IMR-90 (cell line): ENCODE measurements at regions not wholly inside any gene's neighbourhood (a gene's known extent, or its start where the extent isn't known, plus 50 kb on each side); places are given as distances from the start of the nearest gene placed in this dataset.

ENCODE experiments used
- ATAC-seq: fragments of 200-7000 bp; cut with Tn5 transposase; 2 replicates; pipeline ENCODE4 v1.9.1; 2020; ENCODE audit warnings: low read depth, mild to moderate bottlenecking, moderate library complexity
- BruUV-seq: library from RNA; stranded (reverse); fragments of 400-500 nt; replicated peaks from 2 replicates; lab custom pipeline; 2021; lab: Mats Ljungman, UMichigan
- CTCF ChIA-PET: fragments of 300-600 bp; formaldehyde crosslinking; extraction: SDS; loops from one replicate; lab custom pipeline; 2021; ENCODE audit warnings: antibody characterized with exemption; lab: Yijun Ruan, JAX
- POLR2A ChIA-PET: fragments of 300-600 bp; sonication (Branson Sonifier 250); formaldehyde crosslinking; loops from one replicate; lab custom pipeline; 2022; ENCODE audit warnings: antibody characterized with exemption; ENCODE audit not compliant: unreplicated experiment; lab: Charles Lee
- DNase-seq: peaks from one replicate; pipeline ENCODE4 v3.0.0; 2013
- H2AFZ ChIP-seq: replicated peaks from 2 replicates; pipeline ENCODE3; 2013; ENCODE audit warnings: low read length, mild to moderate bottlenecking; ENCODE audit not compliant: poor library complexity
- H2AK5ac ChIP-seq: 2 replicates; pipeline ENCODE4 v1.6.1; 2013; ENCODE audit warnings: low read depth, low read length, inconsistent platforms
- H2AK9ac ChIP-seq: replicated peaks from 2 replicates; pipeline ENCODE3; 2013; ENCODE audit warnings: mild to moderate bottlenecking, low read depth, low read length, moderate library complexity; ENCODE audit not compliant: poor library complexity
- H2BK120ac ChIP-seq: 2 replicates; pipeline ENCODE4 v1.6.1; 2013; ENCODE audit warnings: low read depth, low read length, inconsistent platforms
- H2BK15ac ChIP-seq: 3 replicates; pipeline ENCODE4 v1.6.1; 2013; ENCODE audit warnings: low read depth, low read length, inconsistent platforms
- H2BK20ac ChIP-seq: 2 replicates; pipeline ENCODE4 v1.6.1; 2013; ENCODE audit warnings: low read depth, mild to moderate bottlenecking, inconsistent platforms, low read length, moderate library complexity
- H2BK5ac ChIP-seq: 2 replicates; pipeline ENCODE4 v1.6.1; 2013; ENCODE audit warnings: mild to moderate bottlenecking, low read depth, low read length, inconsistent platforms; ENCODE audit not compliant: poor library complexity, severe bottlenecking
- H3K14ac ChIP-seq: replicated peaks from 2 replicates; pipeline ENCODE4 v1.6.1; 2013; ENCODE audit warnings: low read depth, low read length, inconsistent platforms
- H3K18ac ChIP-seq: 2 replicates; pipeline ENCODE4 v1.6.1; 2013; ENCODE audit warnings: low read depth, low read length, control low read depth
- H3K23ac ChIP-seq: 2 replicates; pipeline ENCODE4 v1.6.1; 2013; ENCODE audit warnings: low read depth, low read length, inconsistent platforms
- H3K27ac ChIP-seq: 2 replicates; pipeline ENCODE4 v1.5.1; 2013; ENCODE audit warnings: mild to moderate bottlenecking, control low read depth, low read length; ENCODE audit not compliant: insufficient read depth
- H3K27me3 ChIP-seq: 2 replicates; pipeline ENCODE4 v1.6.1; 2013; ENCODE audit warnings: low read length; ENCODE audit not compliant: control insufficient read depth, insufficient read depth
- H3K36me3 ChIP-seq: 2 replicates; pipeline ENCODE4 v1.6.1; 2013; ENCODE audit warnings: low read length, mixed read lengths; ENCODE audit not compliant: control insufficient read depth, insufficient read depth
- H3K4ac ChIP-seq: 2 replicates; pipeline ENCODE4 v1.6.1; 2013; ENCODE audit warnings: low read depth, low read length, inconsistent platforms
- H3K4me1 ChIP-seq: 2 replicates; pipeline ENCODE4 v1.6.1; 2013; ENCODE audit warnings: low read length, mixed read lengths; ENCODE audit not compliant: control insufficient read depth, insufficient read depth
- H3K4me2 ChIP-seq: 2 replicates; pipeline ENCODE4 v1.6.1; 2013; ENCODE audit warnings: low read depth, mild to moderate bottlenecking, control low read depth, low read length, moderate library complexity
- H3K4me3 ChIP-seq: 2 replicates; pipeline ENCODE4 v1.5.1; 2013; ENCODE audit warnings: low read depth, mild to moderate bottlenecking, control low read depth, low read length, moderate library complexity; ENCODE audit not compliant: insufficient read depth
- H3K56ac ChIP-seq: 2 replicates; pipeline ENCODE4 v1.6.1; 2013; ENCODE audit warnings: low read length, inconsistent platforms; ENCODE audit not compliant: insufficient read depth; ENCODE audit errors: extremely low read depth
- H3K79me1 ChIP-seq, 2 experiments: 2 replicates each; pipeline ENCODE4 v1.6.1; 2013; ENCODE audit warnings: low read length in 2 of 2, inconsistent platforms in 1 of 2, low read depth in 1 of 2
- H3K9ac ChIP-seq: 2 replicates; pipeline ENCODE4 v1.6.1; 2013; ENCODE audit warnings: low read depth, low read length, control low read depth
- H3K9me1 ChIP-seq: 2 replicates; pipeline ENCODE4 v1.6.1; 2013; ENCODE audit warnings: low read length, inconsistent platforms; ENCODE audit not compliant: insufficient read depth
- H3K9me3 ChIP-seq: 2 replicates; pipeline ENCODE4 v1.6.1; 2013; ENCODE audit warnings: low read length; ENCODE audit not compliant: control insufficient read depth, insufficient read depth
- H4K20me1 ChIP-seq: 2 replicates; pipeline ENCODE4 v1.6.1; 2013; ENCODE audit warnings: low read length, inconsistent platforms; ENCODE audit not compliant: insufficient read depth
- H4K5ac ChIP-seq: 2 replicates; pipeline ENCODE4 v1.6.1; 2013; ENCODE audit warnings: mild to moderate bottlenecking, low read depth, low read length, control low read depth
- H4K8ac ChIP-seq, 2 experiments: 2 replicates each; pipeline ENCODE4 v1.6.1; 2013; ENCODE audit warnings: low read depth in 2 of 2, low read length in 2 of 2, control low read depth in 1 of 2, inconsistent platforms in 1 of 2
- H4K91ac ChIP-seq: 2 replicates; pipeline ENCODE4 v1.6.1; 2013; ENCODE audit warnings: low read depth, low read length, inconsistent platforms; ENCODE audit not compliant: insufficient read depth
- CEBPB ChIP-seq: IDR thresholded peaks from 2 replicates; pipeline ENCODE4 v1.6.1; 2012; ENCODE audit warnings: low read depth, low read length, improper control_type of control experiment
- CHD1 ChIP-seq: IDR thresholded peaks from 2 replicates; pipeline ENCODE4 v1.6.1; 2012; ENCODE audit warnings: low read depth, low read length, improper control_type of control experiment
- FOS ChIP-seq: fragments of 150-350 bp; IDR thresholded peaks from 2 replicates; pipeline ENCODE4 v1.6.1; 2016; ENCODE audit warnings: low read depth, low read length
- RFX5 ChIP-seq: IDR thresholded peaks from 2 replicates; pipeline ENCODE4 v1.8.0; 2012; ENCODE audit warnings: low read depth, mild to moderate bottlenecking, low read length, moderate library complexity
- WGBS, 2 experiments: methylation state at CpG; one replicate each; pipeline versions ENCODE4 v1.1.5 to v1.1.7; 2013; ENCODE audit warnings: missing lambda C conversion rate in 2 of 2; ENCODE audit not compliant: insufficient read length in 1 of 2; ENCODE audit errors: extremely low coverage in 2 of 2; 5-methylcytosine and 5-hydroxymethylcytosine counted together
- dilution Hi-C: fragments of 300-500 bp; cut with HindIII; formaldehyde crosslinking; loops from one replicate; pipeline ENCODE4 v1.14.3; 2018; ENCODE audit warnings: low sequenced_read_pairs; ENCODE audit not compliant: unreplicated experiment
- in situ Hi-C: fragments of 300-500 bp; cut with MboI; formaldehyde crosslinking; loops from 3 replicates; pipeline ENCODE4 v1.14.3; 2019; ENCODE audit warnings: low sequenced_read_pairs, inconsistent platforms, mixed read lengths
- intact Hi-C: fragments of 100-400 bp; cut with micrococcal nuclease; formaldehyde crosslinking; loops from 2 replicates; pipeline ENCODE4 v1.10.0; 2022

GRCh38 chr10:110420401-110421193 lies 77.1 kb upstream of the DUSP5 start:
- H2BK15ac ChIP-seq = peak overlapping the region; percentile 91; the same call in 2 of the 3 replicates
- peak overlapping the region; percentile 76 for H3K4ac ChIP-seq
- no peak overlapping the region for H3K4me2 ChIP-seq
- DNase-seq = peak; percentile 61
- no peaks in the 10 kb centered on the region for H3K79me1 ChIP-seq
- WGBS, 2 experiments = 100% methylated on average over 1 of the region's 2 CpGs; no CpG with 5 or more reads in 1 of the 2 experiments
- H3K9me3 ChIP-seq = no peaks in the 10 kb centered on the region; the same call in 1 of the 2 replicates
- H4K5ac ChIP-seq = peak overlapping the region; percentile 19; the same call in 1 of the 2 replicates
- no peak overlapping the region for H3K27ac ChIP-seq
- no peak overlapping the region for H3K4me3 ChIP-seq
- CTCF ChIA-PET = interaction anchor here (0.7 kb wide), 1 partner anchor 110 kb away, joined by 3 read pairs; no protein-coding TSS in a partner anchor
- H2AK9ac ChIP-seq = peak overlapping the region; percentile 38
- no peaks in the 10 kb centered on the region for H3K27me3 ChIP-seq
- H3K14ac ChIP-seq = peak overlapping the region; percentile 79
- ATAC-seq = peak; percentile 51
- H4K20me1 ChIP-seq = no peaks in the 10 kb centered on the region
- H2BK5ac ChIP-seq = peak overlapping the region; percentile 17
- peak overlapping the region; percentile 90 for H2BK120ac ChIP-seq
- H2AK5ac ChIP-seq = peak overlapping the region; percentile 87
- peak overlapping the region; percentile 67; the same call in 1 of the 2 replicates for H3K23ac ChIP-seq
- in situ Hi-C loops = no loop called here
- peak overlapping the region; percentile 68 for H4K91ac ChIP-seq
- dilution Hi-C loops = no loop called here
- peaks cover 23% of the 10 kb centered on the region for H3K9me1 ChIP-seq
- no peak overlapping the region for H3K9ac ChIP-seq
- no TSS peak for BruUV-seq
- peak overlapping the region; percentile 59 for H2AFZ ChIP-seq
- peak overlapping the region; percentile 33; the same call in 1 of the 2 replicates for H3K18ac ChIP-seq
- intact Hi-C loops = no loop called here
- POLR2A ChIA-PET = no interaction called here
- H4K8ac ChIP-seq = peak overlapping the region; percentile 44 to 50; a peak in 2 of 4 replicates
- H3K36me3 ChIP-seq = no peaks in the 10 kb centered on the region
- H3K56ac ChIP-seq = no peak overlapping the region
- TF ChIP-seq FOS (no peak), CEBPB (peak; percentile 32; the same call in 1 of the 2 replicates), CHD1 (no peak), RFX5 (no peak)
- peaks cover 9% of the 10 kb centered on the region for H3K4me1 ChIP-seq
- peak overlapping the region; percentile 87; the same call in 1 of the 2 replicates for H2BK20ac ChIP-seq
